AG04450 (cell line): ENCODE measurements at regions not wholly inside any gene's neighbourhood (a gene's known extent, or its start where the extent isn't known, plus 50 kb on each side); places are given as distances from the start of the nearest gene placed in this dataset.

Source experiments
- CTCF ChIA-PET: fragments of 300-600, 350-600 bp; formaldehyde crosslinking; extraction: SDS; loops from one replicate; lab custom pipeline; 2022; ENCODE audit warnings: antibody characterized with exemption, inconsistent platforms; lab: Charles Lee
- POLR2A ChIA-PET: fragments of 350-600 bp; formaldehyde crosslinking; extraction: SDS; loops from one replicate; lab custom pipeline; 2021; ENCODE audit warnings: antibody characterized with exemption, inconsistent platforms; lab: Yijun Ruan, JAX
- DNase-seq: peaks from one replicate; pipeline ENCODE4 v3.0.0-alpha.2; 2011; ENCODE audit warnings: low read depth, low spot score
- H3K27ac ChIP-seq: one replicate; pipeline ENCODE4 v1.5.1; 2012; ENCODE audit warnings: low read depth, low read length, control low read depth
- H3K27me3 ChIP-seq: one replicate; pipeline ENCODE4 v1.6.0; 2012; ENCODE audit warnings: low read length; ENCODE audit not compliant: control insufficient read depth, insufficient read depth
- H3K4me3 ChIP-seq: 2 replicates; pipeline ENCODE4 v1.5.1; 2011; ENCODE audit warnings: mild to moderate bottlenecking, low read depth, low read length, control low read depth
- H3K9me3 ChIP-seq: 2 replicates; pipeline ENCODE4 v1.5.1; 2012; ENCODE audit warnings: low read length; ENCODE audit not compliant: control insufficient read depth, insufficient read depth
- CTCF ChIP-seq: IDR thresholded peaks from 2 replicates; pipeline ENCODE4 v1.5.1; 2011; ENCODE audit warnings: low read depth, low read length, control low read depth, inconsistent platforms

GRCh38 chr6:14922706-14923460 lies 323.0 kb upstream of the JARID2 start:
- no peaks in the 10 kb centered on the region for H3K27me3 ChIP-seq
- no peaks in the 10 kb centered on the region for H3K9me3 ChIP-seq
- no peak for TF ChIP-seq CTCF
- ChIA-PET POLR2A (no interaction called here), CTCF (no interaction called here)
- no peak overlapping the region for H3K27ac ChIP-seq
- no peak for DNase-seq
- no peak overlapping the region for H3K4me3 ChIP-seq

GRCh38 chr6:14924126-14925024 lies 321.5 kb upstream of the JARID2 start:
- H3K27me3 ChIP-seq = no peaks in the 10 kb centered on the region
- CTCF ChIA-PET = no interaction called here
- H3K27ac ChIP-seq = peak overlapping the region; percentile 39
- DNase-seq = peak; percentile 23
- TF ChIP-seq CTCF = no peak
- no peak overlapping the region for H3K4me3 ChIP-seq
- POLR2A ChIA-PET = interaction anchor here (0.6 kb wide), 1 partner anchor 141 kb away, joined by 3 read pairs; no protein-coding TSS in a partner anchor
- no peaks in the 10 kb centered on the region for H3K9me3 ChIP-seq

GRCh38 chr6:14925025-14925698 lies 320.7 kb upstream of the JARID2 start:
- no peak for DNase-seq
- Histone ChIP-seq H3K27me3 (no peaks in the 10 kb centered on the region), H3K4me3 (no peak overlapping the region), H3K27ac (no peak overlapping the region), H3K9me3 (no peaks in the 10 kb centered on the region)
- ChIA-PET CTCF (no interaction called here), POLR2A (interaction anchor here (0.6 kb wide), 1 partner anchor 141 kb away, joined by 3 read pairs; no protein-coding TSS in a partner anchor)
- TF ChIP-seq CTCF = no peak

GRCh38 chr6:14925699-14926026 lies 320.2 kb upstream of the JARID2 start:
- TF ChIP-seq CTCF = no peak
- Histone ChIP-seq H3K4me3 (no peak overlapping the region), H3K27me3 (no peaks in the 10 kb centered on the region), H3K9me3 (no peaks in the 10 kb centered on the region), H3K27ac (no peak overlapping the region)
- POLR2A ChIA-PET = no interaction called here
- peak; percentile 27 for DNase-seq
- CTCF ChIA-PET = no interaction called here
